Vagina (tissue), 2 donors: ENCODE measurements at regions not wholly inside any gene's neighbourhood (a gene's known extent, or its start where the extent isn't known, plus 50 kb on each side); places are given as distances from the start of the nearest gene placed in this dataset.

Source experiments
- DNase-seq, 2 donors: peaks; one replicate each; pipeline ENCODE4 v3.0.0-alpha.2; 2017; ENCODE audit errors: extremely low spot score in 2 of 2
- H3K27ac ChIP-seq: fragments of 200-600 bp; sonication (generic); one replicate; pipeline ENCODE4 v1.5.1; 2019
- H3K27me3 ChIP-seq: fragments of 200-600 bp; sonication (generic); one replicate; pipeline ENCODE4 v1.5.1; 2019
- H3K36me3 ChIP-seq, 2 donors: fragments of 200-600 bp; sonication (generic); one replicate each; pipeline ENCODE4 v1.5.1; 2017 to 2019
- H3K4me1 ChIP-seq: fragments of 200-600 bp; sonication (generic); one replicate; pipeline ENCODE4 v1.5.1; 2019
- H3K4me3 ChIP-seq, 2 donors: fragments of 200-600 bp; sonication (generic); 1 replicate in 1 of 2; 2 replicates in 1 of 2; pipeline ENCODE4 v1.5.1; 2016 to 2019
- H3K9me3 ChIP-seq: fragments of 200-600 bp; sonication (generic); one replicate; pipeline ENCODE4 v1.5.1; 2019
- POLR2A ChIP-seq, 2 donors: fragments of 450-650 bp; IDR thresholded peaks; one replicate each; pipeline ENCODE4 v1.6.1; 2017; ENCODE audit warnings: antibody characterized with exemption in 2 of 2, mild to moderate bottlenecking in 2 of 2, moderate library complexity in 2 of 2
- POLR2AphosphoS5 ChIP-seq, 2 donors: sonication (generic); formaldehyde crosslinking; IDR thresholded peaks; one replicate each; pipeline ENCODE4 v1.9.0; 2017; ENCODE audit warnings: antibody characterized with exemption in 2 of 2, mild to moderate bottlenecking in 2 of 2, low read depth in 1 of 2; ENCODE audit not compliant: insufficient read depth in 1 of 2
- intact Hi-C: fragments of 100-400 bp; cut with DNase I; formaldehyde crosslinking; loops from one replicate; pipeline ENCODE4 v1.15.1; 2023
- TF ChIP-seq, protein P1 (sequence below), 3 experiments: fragments of 450-650 bp in 2 of 3; fragments of 200-600 bp in 1 of 3; sonication (generic) in 1 of 3; IDR thresholded peaks; one replicate each; pipeline ENCODE4 v1.5.1; 2017 to 2019; ENCODE audit warnings: antibody characterized with exemption in 3 of 3, mild to moderate bottlenecking in 2 of 3, moderate library complexity in 2 of 3

DNA sequence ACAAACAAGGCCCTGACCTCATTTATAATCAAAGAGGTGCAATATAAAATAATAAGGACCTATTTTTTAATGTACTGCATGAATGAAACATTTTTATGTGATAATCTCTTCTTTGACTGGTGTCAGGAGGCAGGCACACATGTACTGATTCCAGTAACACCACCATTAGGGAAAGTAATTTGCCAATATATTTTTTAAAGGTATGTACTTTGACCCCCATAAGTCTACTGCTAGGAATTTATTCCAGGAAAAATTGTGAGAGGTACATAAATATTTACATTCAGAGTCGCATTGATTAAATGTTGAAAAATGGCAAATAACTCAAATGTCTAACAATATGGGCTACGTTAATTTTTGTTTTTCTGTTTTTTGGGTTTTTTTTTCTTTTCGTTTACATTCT, 325.4 kb upstream of the PRDM1 start:
- peaks cover 15% of the 10 kb centered on the region for H3K4me1 ChIP-seq
- TF ChIP-seq POLR2A (IDR thresholded peaks at IDR 0.05) (no peak), POLR2AphosphoS5 (IDR thresholded peaks at IDR 0.05; ENCODE audit: insufficient read depth in 1 of 2, low read depth in 1 of 2) (no peak)
- no peak overlapping the region for H3K27ac ChIP-seq
- intact Hi-C loops = no loop called here
- no peaks in the 10 kb centered on the region for H3K27me3 ChIP-seq
- no peak for DNase-seq
- no peaks in the 10 kb centered on the region for H3K9me3 ChIP-seq
- H3K36me3 ChIP-seq = no peaks in the 10 kb centered on the region
- no peak overlapping the region for H3K4me3 ChIP-seq

DNA sequence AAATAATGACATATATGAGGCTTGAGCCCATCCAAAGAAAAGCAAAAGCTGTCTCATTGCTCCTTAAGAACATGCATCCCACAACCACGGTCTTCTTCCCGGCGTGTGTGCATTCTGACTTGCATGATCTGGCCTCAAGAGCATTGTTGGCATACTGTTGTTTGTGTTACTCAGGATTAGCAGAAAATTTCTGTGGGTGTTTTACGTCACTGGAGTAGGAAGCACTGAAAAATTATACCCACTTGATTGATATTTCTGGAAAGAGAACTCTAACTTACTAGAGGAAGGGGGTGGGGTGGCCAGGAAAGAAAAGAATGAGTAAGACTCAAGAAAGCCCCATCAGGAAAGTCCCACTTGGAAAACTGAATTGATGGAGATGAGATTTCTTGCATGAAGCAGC, 326.2 kb upstream of the PRDM1 start:
- Histone ChIP-seq H3K4me3 (no peak overlapping the region), H3K9me3 (no peaks in the 10 kb centered on the region), H3K4me1 (peaks cover 15% of the 10 kb centered on the region), H3K36me3 (no peaks in the 10 kb centered on the region), H3K27ac (no peak overlapping the region), H3K27me3 (no peaks in the 10 kb centered on the region)
- DNase-seq = no peak
- intact Hi-C loops = no loop called here
- no peak for TF ChIP-seq POLR2AphosphoS5 (IDR thresholded peaks at IDR 0.05; ENCODE audit: insufficient read depth in 1 of 2, low read depth in 1 of 2)
- no peak for TF ChIP-seq POLR2A (IDR thresholded peaks at IDR 0.05)
- TF ChIP-seq, protein P1, sequence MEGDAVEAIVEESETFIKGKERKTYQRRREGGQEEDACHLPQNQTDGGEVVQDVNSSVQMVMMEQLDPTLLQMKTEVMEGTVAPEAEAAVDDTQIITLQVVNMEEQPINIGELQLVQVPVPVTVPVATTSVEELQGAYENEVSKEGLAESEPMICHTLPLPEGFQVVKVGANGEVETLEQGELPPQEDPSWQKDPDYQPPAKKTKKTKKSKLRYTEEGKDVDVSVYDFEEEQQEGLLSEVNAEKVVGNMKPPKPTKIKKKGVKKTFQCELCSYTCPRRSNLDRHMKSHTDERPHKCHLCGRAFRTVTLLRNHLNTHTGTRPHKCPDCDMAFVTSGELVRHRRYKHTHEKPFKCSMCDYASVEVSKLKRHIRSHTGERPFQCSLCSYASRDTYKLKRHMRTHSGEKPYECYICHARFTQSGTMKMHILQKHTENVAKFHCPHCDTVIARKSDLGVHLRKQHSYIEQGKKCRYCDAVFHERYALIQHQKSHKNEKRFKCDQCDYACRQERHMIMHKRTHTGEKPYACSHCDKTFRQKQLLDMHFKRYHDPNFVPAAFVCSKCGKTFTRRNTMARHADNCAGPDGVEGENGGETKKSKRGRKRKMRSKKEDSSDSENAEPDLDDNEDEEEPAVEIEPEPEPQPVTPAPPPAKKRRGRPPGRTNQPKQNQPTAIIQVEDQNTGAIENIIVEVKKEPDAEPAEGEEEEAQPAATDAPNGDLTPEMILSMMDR (IDR thresholded peaks at IDR 0.05) = no peak

DNA sequence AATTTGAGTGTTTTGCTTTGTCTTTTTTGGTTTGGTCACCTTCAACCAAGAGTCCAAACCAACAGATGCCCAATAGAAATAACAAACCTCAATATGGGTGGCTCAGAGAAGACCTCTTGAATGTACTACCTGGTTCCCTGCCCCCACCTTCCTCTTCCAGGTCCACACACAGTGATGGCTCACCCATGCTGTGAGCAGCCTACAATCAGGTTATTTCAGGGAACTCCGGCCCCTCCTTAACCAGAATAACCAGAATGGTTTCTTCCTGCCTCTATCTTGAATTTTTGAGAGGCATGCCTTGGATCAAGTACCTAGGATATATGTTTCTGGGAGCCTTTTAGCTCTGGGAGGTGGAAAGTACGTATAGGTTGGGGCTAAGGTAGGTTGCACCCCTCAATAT, 327.1 kb upstream of the PRDM1 start:
- TF ChIP-seq, protein P1 (IDR thresholded peaks at IDR 0.05) = no peak
- TF ChIP-seq POLR2A (IDR thresholded peaks at IDR 0.05) = no peak
- no peak for TF ChIP-seq POLR2AphosphoS5 (IDR thresholded peaks at IDR 0.05; ENCODE audit: insufficient read depth in 1 of 2, low read depth in 1 of 2)
- H3K36me3 ChIP-seq = no peaks in the 10 kb centered on the region
- H3K27ac ChIP-seq = no peak overlapping the region
- H3K4me1 ChIP-seq = peaks cover 16% of the 10 kb centered on the region
- no peak for DNase-seq
- no peaks in the 10 kb centered on the region for H3K27me3 ChIP-seq
- H3K9me3 ChIP-seq = no peaks in the 10 kb centered on the region
- no peak overlapping the region for H3K4me3 ChIP-seq
- intact Hi-C loops = no loop called here

DNA sequence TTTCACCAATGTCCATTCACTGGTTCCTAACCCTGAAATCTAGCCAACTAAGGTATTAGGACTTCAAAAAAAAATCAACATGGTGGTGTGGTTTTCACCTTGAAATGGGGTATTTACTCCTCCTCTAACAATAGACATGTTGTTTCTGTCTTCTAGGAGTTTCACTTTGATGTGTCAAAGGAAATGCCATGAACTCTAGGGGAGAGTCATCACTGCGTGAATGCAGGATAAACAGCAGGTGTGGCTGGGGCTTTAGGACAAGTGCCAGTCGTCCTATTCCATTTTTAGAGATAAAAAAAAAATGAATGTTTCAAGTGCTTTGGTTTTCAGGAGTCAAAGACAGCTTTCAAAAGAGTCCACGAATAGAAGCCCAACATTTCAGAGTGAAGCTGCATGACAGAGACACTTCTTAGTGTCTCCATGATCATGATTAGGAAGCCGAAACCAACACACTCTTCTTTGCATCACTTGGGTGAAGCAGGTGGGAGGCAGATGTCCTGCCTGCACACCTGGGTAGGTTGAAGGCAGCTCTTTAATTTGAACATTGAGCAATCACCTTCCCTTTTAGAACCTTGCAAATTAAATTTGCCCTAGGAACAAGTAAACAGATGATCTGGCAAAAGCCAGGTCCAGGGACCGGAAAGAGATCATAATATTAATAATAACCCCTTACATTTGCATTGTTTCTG, 328.5 kb upstream of the PRDM1 start:
- no peak for DNase-seq
- H3K4me1 ChIP-seq = peaks cover 28% of the 10 kb centered on the region
- H3K4me3 ChIP-seq = no peak overlapping the region
- no peaks in the 10 kb centered on the region for H3K27me3 ChIP-seq
- TF ChIP-seq, protein P1 (IDR thresholded peaks at IDR 0.05) = no peak
- TF ChIP-seq POLR2A (IDR thresholded peaks at IDR 0.05) = no peak
- H3K9me3 ChIP-seq = no peaks in the 10 kb centered on the region
- H3K27ac ChIP-seq = no peak overlapping the region
- no peaks in the 10 kb centered on the region for H3K36me3 ChIP-seq
- intact Hi-C loops = no loop called here

DNA sequence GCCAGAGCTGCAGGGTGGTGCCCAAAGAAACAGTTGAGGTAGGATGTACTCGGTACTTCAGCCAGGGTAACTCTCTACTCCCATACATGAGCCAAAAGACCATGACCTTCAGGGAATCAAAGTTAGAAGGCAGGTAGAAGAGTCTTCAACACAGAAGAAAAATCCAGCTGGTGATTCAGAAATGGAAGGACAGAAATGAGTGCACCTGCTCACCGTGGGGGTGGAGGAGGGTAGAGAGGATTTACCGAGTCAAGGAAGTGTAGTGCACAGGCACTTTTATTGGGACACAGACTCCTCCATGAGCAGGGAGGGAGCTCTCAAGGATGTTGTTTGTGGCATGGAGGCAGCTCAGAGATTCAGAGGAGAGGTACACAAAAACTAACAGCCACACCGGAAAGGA, 330.3 kb upstream of the PRDM1 start:
- no peaks in the 10 kb centered on the region for H3K27me3 ChIP-seq
- TF ChIP-seq POLR2AphosphoS5 (IDR thresholded peaks at IDR 0.05; ENCODE audit: insufficient read depth in 1 of 2, low read depth in 1 of 2) (no peak), POLR2A (IDR thresholded peaks at IDR 0.05) (no peak)
- TF ChIP-seq, protein P1 (IDR thresholded peaks at IDR 0.05) = no peak
- no peak for DNase-seq
- H3K9me3 ChIP-seq = no peaks in the 10 kb centered on the region
- no peaks in the 10 kb centered on the region for H3K36me3 ChIP-seq
- no peak overlapping the region for H3K4me3 ChIP-seq
- intact Hi-C loops = no loop called here
- H3K4me1 ChIP-seq = peaks cover 28% of the 10 kb centered on the region
- H3K27ac ChIP-seq = no peak overlapping the region
